Adipocyte (in vitro differentiated cells): ENCODE measurements at regions not wholly inside any gene's neighbourhood (a gene's known extent, or its start where the extent isn't known, plus 50 kb on each side); places are given as distances from the start of the nearest gene placed in this dataset.

Experiments
- DNase-seq: peaks from one replicate; pipeline ENCODE4 v3.0.0-alpha.2; 2015; ENCODE audit warnings: low read depth
- H3K27me3 ChIP-seq: replicated peaks from 2 replicates; pipeline ENCODE4 v1.7.0; 2013; ENCODE audit warnings: mild to moderate bottlenecking, low read length, moderate library complexity; ENCODE audit not compliant: control insufficient read depth, insufficient read depth
- H3K36me3 ChIP-seq: 2 replicates; pipeline ENCODE4 v1.7.0; 2013; ENCODE audit warnings: low read length, mild to moderate bottlenecking, moderate library complexity; ENCODE audit not compliant: control insufficient read depth, insufficient read depth, severe bottlenecking
- H3K4me1 ChIP-seq: 2 replicates; pipeline ENCODE4 v1.7.0; 2013; ENCODE audit warnings: mild to moderate bottlenecking, low read length, moderate library complexity; ENCODE audit not compliant: control insufficient read depth, insufficient read depth
- H3K4me3 ChIP-seq: 2 replicates; pipeline ENCODE4 v1.7.0; 2013; ENCODE audit warnings: mild to moderate bottlenecking, low read length, moderate library complexity
- H3K9ac ChIP-seq: 2 replicates; pipeline ENCODE4 v1.7.0; 2013; ENCODE audit warnings: mild to moderate bottlenecking, low read length, moderate library complexity
- H3K9me3 ChIP-seq: 2 replicates; pipeline ENCODE4 v1.7.0; 2013; ENCODE audit warnings: mild to moderate bottlenecking, low read length, moderate library complexity; ENCODE audit not compliant: control insufficient read depth

- DNase-seq: no peak
- Histone ChIP-seq H3K9me3 (no peaks in the 10 kb centered on the region), H3K4me1 (no peaks in the 10 kb centered on the region), H3K36me3 (no peaks in the 10 kb centered on the region), H3K27me3 (no peaks in the 10 kb centered on the region), H3K9ac (no peak overlapping the region), H3K4me3 (no peak overlapping the region)
Observed at GRCh38 chr18:51731070-51731469, 533.6 kb upstream of the MEX3C start.

GRCh38 chr18:51734576-51734975 is 537.1 kb upstream of the MEX3C start:
- no peaks in the 10 kb centered on the region for H3K9me3 ChIP-seq
- H3K36me3 ChIP-seq: no peaks in the 10 kb centered on the region
- no peak for DNase-seq
- no peaks in the 10 kb centered on the region for H3K27me3 ChIP-seq
- no peaks in the 10 kb centered on the region for H3K4me1 ChIP-seq
- H3K4me3 ChIP-seq: no peak overlapping the region
- no peak overlapping the region for H3K9ac ChIP-seq

- H3K36me3 ChIP-seq: no peaks in the 10 kb centered on the region
- H3K4me1 ChIP-seq: no peaks in the 10 kb centered on the region
- H3K4me3 ChIP-seq: no peak overlapping the region
- H3K9ac ChIP-seq: no peak overlapping the region
- DNase-seq: no peak
- no peaks in the 10 kb centered on the region for H3K9me3 ChIP-seq
- H3K27me3 ChIP-seq: no peaks in the 10 kb centered on the region
Observed at GRCh38 chr18:51739044-51739666, 541.7 kb upstream of the MEX3C start.

GRCh38 chr18:51751901-51752300 is 554.4 kb upstream of the MEX3C start:
- H3K27me3 ChIP-seq: no peaks in the 10 kb centered on the region
- DNase-seq: no peak
- no peak overlapping the region for H3K9ac ChIP-seq
- H3K9me3 ChIP-seq: no peaks in the 10 kb centered on the region
- no peak overlapping the region for H3K4me3 ChIP-seq
- no peaks in the 10 kb centered on the region for H3K4me1 ChIP-seq
- no peaks in the 10 kb centered on the region for H3K36me3 ChIP-seq

- Histone ChIP-seq H3K9me3 (no peaks in the 10 kb centered on the region), H3K4me3 (no peak overlapping the region), H3K36me3 (no peaks in the 10 kb centered on the region), H3K4me1 (no peaks in the 10 kb centered on the region), H3K27me3 (no peaks in the 10 kb centered on the region), H3K9ac (no peak overlapping the region)
- DNase-seq: no peak
Observed at GRCh38 chr18:51753365-51754057, 556.0 kb upstream of the MEX3C start.

GRCh38 chr18:51754566-51754965 is 557.1 kb upstream of the MEX3C start:
- no peak overlapping the region for H3K4me3 ChIP-seq
- no peaks in the 10 kb centered on the region for H3K4me1 ChIP-seq
- no peaks in the 10 kb centered on the region for H3K27me3 ChIP-seq
- H3K9ac ChIP-seq: no peak overlapping the region
- DNase-seq: no peak
- no peaks in the 10 kb centered on the region for H3K36me3 ChIP-seq
- H3K9me3 ChIP-seq: no peaks in the 10 kb centered on the region

GRCh38 chr18:51757255-51757924 is 559.9 kb upstream of the MEX3C start:
- H3K27me3 ChIP-seq: no peaks in the 10 kb centered on the region
- no peaks in the 10 kb centered on the region for H3K36me3 ChIP-seq
- no peak overlapping the region for H3K4me3 ChIP-seq
- no peaks in the 10 kb centered on the region for H3K9me3 ChIP-seq
- no peak overlapping the region for H3K9ac ChIP-seq
- no peaks in the 10 kb centered on the region for H3K4me1 ChIP-seq
- no peak for DNase-seq

GRCh38 chr18:51762373-51762772 is 564.9 kb upstream of the MEX3C start:
- Histone ChIP-seq H3K27me3 (no peaks in the 10 kb centered on the region), H3K4me1 (no peaks in the 10 kb centered on the region), H3K36me3 (no peaks in the 10 kb centered on the region), H3K4me3 (no peak overlapping the region), H3K9ac (no peak overlapping the region), H3K9me3 (peaks cover 4% of the 10 kb centered on the region)
- no peak for DNase-seq

- peaks cover 4% of the 10 kb centered on the region for H3K9me3 ChIP-seq
- H3K27me3 ChIP-seq: no peaks in the 10 kb centered on the region
- H3K4me3 ChIP-seq: no peak overlapping the region
- H3K4me1 ChIP-seq: no peaks in the 10 kb centered on the region
- no peaks in the 10 kb centered on the region for H3K36me3 ChIP-seq
- no peak for DNase-seq
- no peak overlapping the region for H3K9ac ChIP-seq
Observed at GRCh38 chr18:51765606-51766360, 568.3 kb upstream of the MEX3C start.

GRCh38 chr18:51767293-51767692 is 569.8 kb upstream of the MEX3C start:
- no peak overlapping the region for H3K4me3 ChIP-seq
- H3K9ac ChIP-seq: no peak overlapping the region
- peaks cover 4% of the 10 kb centered on the region for H3K9me3 ChIP-seq
- H3K27me3 ChIP-seq: no peaks in the 10 kb centered on the region
- H3K4me1 ChIP-seq: no peaks in the 10 kb centered on the region
- no peaks in the 10 kb centered on the region for H3K36me3 ChIP-seq
- DNase-seq: no peak

GRCh38 chr18:51778115-51778514 is 561.9 kb upstream of the DCC start:
- Histone ChIP-seq H3K4me3 (no peak overlapping the region), H3K27me3 (no peaks in the 10 kb centered on the region)

More at GRCh38 chr18:51778115-51778514, 561.9 kb upstream of the DCC start:
- DNase-seq: no peak
- Histone ChIP-seq H3K36me3 (no peaks in the 10 kb centered on the region), H3K9ac (no peak overlapping the region), H3K9me3 (no peaks in the 10 kb centered on the region), H3K4me1 (no peaks in the 10 kb centered on the region)
